ENCODE measurements at regions not wholly inside any gene's neighbourhood (a gene's known extent, or its start where the extent isn't known, plus 50 kb on each side); places are given as distances from the start of the nearest gene placed in this dataset.

DNA sequence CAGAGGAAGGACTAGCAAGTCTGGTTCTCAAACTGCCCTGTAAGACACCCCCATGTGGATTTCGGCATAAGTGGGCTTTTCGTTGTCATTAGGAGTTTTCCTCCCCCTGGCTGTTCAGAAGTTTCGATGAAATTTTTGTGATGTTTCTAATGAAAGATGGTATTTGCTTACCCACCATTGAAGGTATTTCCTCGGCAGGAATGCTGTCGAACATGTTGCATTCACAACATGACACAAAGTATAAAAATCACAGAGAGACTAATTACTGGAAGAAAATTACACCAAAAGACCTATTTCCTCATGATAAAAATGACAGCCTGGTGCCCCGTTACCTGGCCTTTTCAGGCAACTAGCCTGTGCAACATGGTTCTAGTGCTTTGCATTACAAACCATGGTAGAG, 144.9 kb downstream of the TXNL1 start:
- intact Hi-C loops (cut with DNase I; ENCODE audit: low total_unique reads), result no loop called here
- TF ChIP-seq POLR2A (IDR thresholded peaks at IDR 0.05), result no peak
- TF ChIP-seq, protein P1, sequence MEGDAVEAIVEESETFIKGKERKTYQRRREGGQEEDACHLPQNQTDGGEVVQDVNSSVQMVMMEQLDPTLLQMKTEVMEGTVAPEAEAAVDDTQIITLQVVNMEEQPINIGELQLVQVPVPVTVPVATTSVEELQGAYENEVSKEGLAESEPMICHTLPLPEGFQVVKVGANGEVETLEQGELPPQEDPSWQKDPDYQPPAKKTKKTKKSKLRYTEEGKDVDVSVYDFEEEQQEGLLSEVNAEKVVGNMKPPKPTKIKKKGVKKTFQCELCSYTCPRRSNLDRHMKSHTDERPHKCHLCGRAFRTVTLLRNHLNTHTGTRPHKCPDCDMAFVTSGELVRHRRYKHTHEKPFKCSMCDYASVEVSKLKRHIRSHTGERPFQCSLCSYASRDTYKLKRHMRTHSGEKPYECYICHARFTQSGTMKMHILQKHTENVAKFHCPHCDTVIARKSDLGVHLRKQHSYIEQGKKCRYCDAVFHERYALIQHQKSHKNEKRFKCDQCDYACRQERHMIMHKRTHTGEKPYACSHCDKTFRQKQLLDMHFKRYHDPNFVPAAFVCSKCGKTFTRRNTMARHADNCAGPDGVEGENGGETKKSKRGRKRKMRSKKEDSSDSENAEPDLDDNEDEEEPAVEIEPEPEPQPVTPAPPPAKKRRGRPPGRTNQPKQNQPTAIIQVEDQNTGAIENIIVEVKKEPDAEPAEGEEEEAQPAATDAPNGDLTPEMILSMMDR (IDR thresholded peaks at IDR 0.05 in 4 of 5, conservative IDR thresholded peaks at IDR 0.05 in 1 of 5), result no peak
- DNase-seq (no peak), ATAC-seq (no peak)
- no peaks in the 10 kb centered on the region for H3K9me3 ChIP-seq
- no peak overlapping the region for H3K4me3 ChIP-seq
- no peak overlapping the region for H3K27ac ChIP-seq
- no peaks in the 10 kb centered on the region for H3K27me3 ChIP-seq
- no peaks in the 10 kb centered on the region for H3K4me1 ChIP-seq
- no peaks in the 10 kb centered on the region for H3K36me3 ChIP-seq
- in situ Hi-C loops (cut with MboI; ENCODE audit: low sequenced_read_pairs in 4 of 4), result no loop called here

DNA sequence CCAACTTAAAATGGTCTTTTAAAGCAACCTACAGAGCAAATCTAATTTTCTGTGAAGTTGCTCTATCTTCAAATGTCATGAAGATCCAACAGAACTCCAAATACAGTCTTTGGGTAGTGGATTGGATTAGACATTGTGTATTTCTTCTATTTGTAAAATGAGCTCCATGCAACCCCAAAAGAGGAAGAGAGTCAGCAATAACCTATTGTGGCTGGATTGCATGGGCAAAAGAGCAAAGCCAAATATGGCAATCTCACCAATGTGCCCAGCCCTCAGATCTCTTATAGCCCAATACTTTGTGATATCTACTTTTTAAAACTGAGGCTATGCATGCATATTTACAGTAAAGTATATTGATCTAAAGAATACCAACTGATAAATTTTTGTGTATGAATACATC, 146.3 kb downstream of the TXNL1 start:
- Histone ChIP-seq H3K27ac (no peak overlapping the region), H3K4me3 (no peak overlapping the region), H3K27me3 (no peaks in the 10 kb centered on the region), H3K4me1 (no peaks in the 10 kb centered on the region), H3K9me3 (no peaks in the 10 kb centered on the region), H3K36me3 (no peaks in the 10 kb centered on the region)
- no peak for DNase-seq
- in situ Hi-C loops (cut with MboI; ENCODE audit: low sequenced_read_pairs in 4 of 4) (no loop called here), intact Hi-C loops (cut with DNase I; ENCODE audit: low total_unique reads) (no loop called here)
- TF ChIP-seq, protein P1 (IDR thresholded peaks at IDR 0.05 in 4 of 5, conservative IDR thresholded peaks at IDR 0.05 in 1 of 5), result no peak
- TF ChIP-seq POLR2A (IDR thresholded peaks at IDR 0.05), result no peak
- no peak for ATAC-seq

DNA sequence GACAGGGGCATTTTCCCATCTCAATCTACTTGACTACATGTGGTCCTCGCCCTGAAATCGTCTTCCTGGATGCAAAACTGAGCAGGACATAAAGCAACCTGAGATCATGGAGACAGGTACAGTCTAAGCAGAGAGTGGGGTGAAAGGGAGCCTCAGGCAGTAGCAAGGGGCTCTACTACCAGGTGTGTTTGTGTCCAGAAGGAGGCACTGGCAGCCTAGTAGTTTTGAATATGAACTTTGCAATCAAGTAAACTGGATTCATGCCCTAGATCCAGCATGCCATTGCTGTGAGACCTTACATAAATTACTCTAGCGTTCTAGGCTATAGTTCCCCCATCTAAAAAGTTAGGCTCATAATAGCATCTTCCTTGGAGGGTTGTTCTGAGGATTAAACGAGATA, 147.4 kb downstream of the TXNL1 start:
- TF ChIP-seq, protein P1 (IDR thresholded peaks at IDR 0.05 in 4 of 5, conservative IDR thresholded peaks at IDR 0.05 in 1 of 5), result no peak
- no peak for TF ChIP-seq POLR2A (IDR thresholded peaks at IDR 0.05)
- Histone ChIP-seq H3K27ac (no peak overlapping the region), H3K4me1 (no peaks in the 10 kb centered on the region), H3K36me3 (no peaks in the 10 kb centered on the region), H3K4me3 (no peak overlapping the region), H3K9me3 (no peaks in the 10 kb centered on the region), H3K27me3 (no peaks in the 10 kb centered on the region)
- DNase-seq (no peak), ATAC-seq (no peak)
- in situ Hi-C loops (cut with MboI; ENCODE audit: low sequenced_read_pairs in 4 of 4), result no loop called here
- intact Hi-C loops (cut with DNase I; ENCODE audit: low total_unique reads), result no loop called here

DNA sequence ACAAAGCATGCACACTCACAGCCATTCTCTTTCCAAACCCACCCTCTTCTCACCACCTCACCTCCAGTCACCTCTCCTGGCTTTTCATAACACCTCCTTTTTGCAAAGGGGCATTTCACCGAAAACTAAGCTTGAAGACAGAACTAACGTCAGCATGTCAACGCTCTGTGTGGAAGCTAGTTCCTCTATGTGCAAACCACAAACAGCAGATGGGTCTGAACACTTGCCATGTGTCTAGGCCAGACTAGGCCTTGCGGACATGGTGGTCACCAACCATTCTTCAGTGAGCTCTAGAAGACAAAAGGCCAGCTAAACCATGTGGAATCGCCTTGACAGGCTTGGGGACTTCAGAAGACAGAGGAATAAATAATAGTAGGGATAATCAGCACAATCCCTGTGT, 148.5 kb downstream of the TXNL1 start:
- Histone ChIP-seq H3K27me3 (no peaks in the 10 kb centered on the region), H3K9me3 (no peaks in the 10 kb centered on the region), H3K4me3 (no peak overlapping the region), H3K36me3 (no peaks in the 10 kb centered on the region), H3K4me1 (no peaks in the 10 kb centered on the region), H3K27ac (no peak overlapping the region)
- ATAC-seq (no peak), DNase-seq (no peak)
- TF ChIP-seq, protein P1 (IDR thresholded peaks at IDR 0.05 in 4 of 5, conservative IDR thresholded peaks at IDR 0.05 in 1 of 5), result no peak
- no peak for TF ChIP-seq POLR2A (IDR thresholded peaks at IDR 0.05)
- in situ Hi-C loops (cut with MboI; ENCODE audit: low sequenced_read_pairs in 4 of 4) (no loop called here), intact Hi-C loops (cut with DNase I; ENCODE audit: low total_unique reads) (no loop called here)

DNA sequence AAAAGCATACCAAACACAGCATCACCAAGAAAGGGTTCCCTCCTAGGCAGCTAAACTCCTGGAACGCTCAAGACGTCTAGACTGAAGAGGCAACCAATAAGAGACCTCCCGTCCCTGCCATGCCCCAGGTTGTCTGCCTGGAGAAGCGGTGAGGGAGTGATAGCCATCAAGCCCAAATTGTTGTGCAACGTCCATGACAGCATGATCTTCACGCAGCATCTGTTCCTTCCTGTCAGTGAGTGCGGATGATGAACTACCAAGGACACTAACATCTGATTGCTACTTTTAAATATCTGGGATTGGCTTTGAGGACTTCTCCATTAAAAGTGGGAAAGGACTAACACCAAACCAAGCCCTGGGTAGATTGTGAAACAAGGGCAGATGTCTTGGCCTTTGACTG, 149.7 kb downstream of the TXNL1 start:
- Histone ChIP-seq H3K27ac (no peak overlapping the region), H3K27me3 (no peaks in the 10 kb centered on the region), H3K4me1 (no peaks in the 10 kb centered on the region), H3K9me3 (no peaks in the 10 kb centered on the region), H3K36me3 (no peaks in the 10 kb centered on the region), H3K4me3 (no peak overlapping the region)
- TF ChIP-seq, protein P1 (IDR thresholded peaks at IDR 0.05 in 4 of 5, conservative IDR thresholded peaks at IDR 0.05 in 1 of 5), result no peak
- no peak for TF ChIP-seq POLR2A (IDR thresholded peaks at IDR 0.05)
- ATAC-seq (no peak), DNase-seq (no peak)
- intact Hi-C loops (cut with DNase I; ENCODE audit: low total_unique reads) (no loop called here), in situ Hi-C loops (cut with MboI; ENCODE audit: low sequenced_read_pairs in 4 of 4) (no loop called here)

Measured in gastrocnemius medialis (tissue), 4 donors.